HEK293T (cell line): ENCODE measurements at regions not wholly inside any gene's neighbourhood (a gene's known extent, or its start where the extent isn't known, plus 50 kb on each side); places are given as distances from the start of the nearest gene placed in this dataset.

ENCODE experiments used
- BHLHE40 ChIP-seq: fragments of 450-650 bp; IDR thresholded peaks from 2 replicates; pipeline ENCODE4 v1.6.1; 2016; ENCODE audit warnings: mild to moderate bottlenecking, moderate library complexity, borderline replicate concordance
- ELF4 ChIP-seq: fragments of 450-650 bp; IDR thresholded peaks from 2 replicates; pipeline ENCODE4 v1.6.1; 2017; ENCODE audit warnings: antibody characterized with exemption
- LEF1 ChIP-seq: fragments of 450-650 bp; IDR thresholded peaks from 2 replicates; pipeline ENCODE4 v1.6.1; 2017; ENCODE audit warnings: mild to moderate bottlenecking, borderline replicate concordance
- NFRKB ChIP-seq: fragments of 450-650 bp; IDR thresholded peaks from 2 replicates; pipeline ENCODE4 v1.6.1; 2016; ENCODE audit warnings: mild to moderate bottlenecking, moderate library complexity
- SP1 ChIP-seq: fragments of 450-650 bp; IDR thresholded peaks from 2 replicates; pipeline ENCODE4 v1.6.1; 2017
- SUZ12 ChIP-seq: fragments of 450-650 bp; IDR thresholded peaks from 2 replicates; pipeline ENCODE4 v1.6.1; 2016; ENCODE audit warnings: mild to moderate bottlenecking
- ZNF384 ChIP-seq: fragments of 450-650 bp; IDR thresholded peaks from 2 replicates; pipeline ENCODE4 v1.6.1; 2016
- TF ChIP-seq, protein P1 (sequence below): fragments of 450-650 bp; IDR thresholded peaks from 2 replicates; pipeline ENCODE4 v1.6.1; 2016

DNA sequence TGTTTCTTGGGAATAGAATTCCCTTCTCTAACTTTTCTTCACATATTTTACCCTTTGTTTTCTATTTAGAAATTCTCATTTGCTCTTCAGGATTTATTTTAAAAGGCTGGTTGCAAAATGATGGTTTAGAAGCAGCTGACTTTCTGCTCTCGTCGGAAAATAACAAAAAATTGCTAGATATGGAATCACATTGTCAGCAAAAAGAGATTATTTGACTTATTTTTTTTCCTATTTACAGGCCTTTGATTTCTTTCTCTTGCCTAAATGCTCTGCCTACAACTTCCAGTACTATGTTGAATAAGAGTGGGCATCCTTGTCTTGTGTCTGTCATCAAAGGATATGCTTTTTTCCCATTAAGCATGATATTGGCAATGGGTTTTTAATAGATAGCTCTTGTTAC, 1619.1 kb upstream of the ACO1 start:
- no peak for TF ChIP-seq SUZ12
- TF ChIP-seq, protein P1, sequence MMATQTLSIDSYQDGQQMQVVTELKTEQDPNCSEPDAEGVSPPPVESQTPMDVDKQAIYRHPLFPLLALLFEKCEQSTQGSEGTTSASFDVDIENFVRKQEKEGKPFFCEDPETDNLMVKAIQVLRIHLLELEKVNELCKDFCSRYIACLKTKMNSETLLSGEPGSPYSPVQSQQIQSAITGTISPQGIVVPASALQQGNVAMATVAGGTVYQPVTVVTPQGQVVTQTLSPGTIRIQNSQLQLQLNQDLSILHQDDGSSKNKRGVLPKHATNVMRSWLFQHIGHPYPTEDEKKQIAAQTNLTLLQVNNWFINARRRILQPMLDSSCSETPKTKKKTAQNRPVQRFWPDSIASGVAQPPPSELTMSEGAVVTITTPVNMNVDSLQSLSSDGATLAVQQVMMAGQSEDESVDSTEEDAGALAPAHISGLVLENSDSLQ, result no peak
- no peak for TF ChIP-seq NFRKB
- no peak for TF ChIP-seq BHLHE40
- TF ChIP-seq ELF4, result no peak
- TF ChIP-seq LEF1, result no peak
- no peak for TF ChIP-seq SP1
- no peak for TF ChIP-seq ZNF384
